Common myeloid progenitor, CD34-positive (primary cell): ENCODE measurements at regions not wholly inside any gene's neighbourhood (a gene's known extent, or its start where the extent isn't known, plus 50 kb on each side); places are given as distances from the start of the nearest gene placed in this dataset.
"Not testable (repeated sequence)": the region's sequence is repeated elsewhere in the genome, so short reads cannot be mapped to it uniquely, and the experiment has no call there.

ENCODE experiments used
- CTCF ChIA-PET: fragments of 350-600 bp; sonication (Branson Sonifier 250); formaldehyde crosslinking; loops from one replicate; lab custom pipeline; 2021; ENCODE audit warnings: antibody characterized with exemption; lab: Charles Lee
- POLR2A ChIA-PET: fragments of 350-600 bp; sonication (Branson Sonifier 250); formaldehyde crosslinking; loops from one replicate; lab custom pipeline; 2021; ENCODE audit warnings: antibody characterized with exemption; lab: Charles Lee
- DNase-seq, 3 donors: peaks; one replicate each; pipeline versions ENCODE4 v3.0.0 to v3.0.0-alpha.2; 2013
- H3K27ac ChIP-seq, 2 experiments: 1 replicate in 1 of 2; 2 replicates in 1 of 2; pipeline ENCODE4 v1.7.0; 2013; ENCODE audit warnings: inconsistent platforms in 2 of 2, low read length in 2 of 2, mild to moderate bottlenecking in 2 of 2, low read depth in 1 of 2, moderate library complexity in 1 of 2; ENCODE audit not compliant: severe bottlenecking in 2 of 2, insufficient read depth in 1 of 2, poor library complexity in 1 of 2
- H3K27me3 ChIP-seq, 5 experiments: replicated peaks in 2 of 5; 1 replicate in 3 of 5; 2 replicates in 2 of 5; pipeline versions ENCODE4 v1.6.1 to v1.7.0; 2013; ENCODE audit warnings: low read length in 4 of 5, mild to moderate bottlenecking in 2 of 5, moderate library complexity in 2 of 5, inconsistent platforms in 1 of 5; ENCODE audit not compliant: insufficient read depth in 5 of 5, control insufficient read depth in 4 of 5
- H3K36me3 ChIP-seq, 4 experiments: 1 replicate in 2 of 4; 2 replicates in 2 of 4; pipeline versions ENCODE4 v1.6.1 to v1.7.0; 2013; ENCODE audit warnings: low read length in 3 of 4, control low read depth in 1 of 4, mild to moderate bottlenecking in 1 of 4; ENCODE audit not compliant: control insufficient read depth in 4 of 4, insufficient read depth in 4 of 4
- H3K4me1 ChIP-seq, 4 experiments: 1 replicate in 3 of 4; 2 replicates in 1 of 4; pipeline versions ENCODE4 v1.6.1 to v1.7.1; 2013; ENCODE audit warnings: low read length in 3 of 4, mild to moderate bottlenecking in 3 of 4, control low read depth in 1 of 4, inconsistent platforms in 1 of 4, moderate library complexity in 1 of 4; ENCODE audit not compliant: control insufficient read depth in 4 of 4, insufficient read depth in 4 of 4; ENCODE audit errors: control extremely low read depth in 1 of 4
- H3K4me3 ChIP-seq, 7 experiments: 1 replicate in 4 of 7; 2 replicates in 3 of 7; pipeline versions ENCODE4 v1.5.1 to v1.7.0; 2013; ENCODE audit warnings: mild to moderate bottlenecking in 7 of 7, low read length in 6 of 7, moderate library complexity in 6 of 7, inconsistent platforms in 2 of 7, low read depth in 2 of 7, control low read depth in 1 of 7; ENCODE audit not compliant: insufficient read depth in 4 of 7, control insufficient read depth in 1 of 7; ENCODE audit errors: extremely low read depth in 1 of 7
- H3K9me3 ChIP-seq, 5 experiments: 1 replicate in 4 of 5; 2 replicates in 1 of 5; pipeline versions ENCODE4 v1.6.1 to v1.7.1; 2013; ENCODE audit warnings: low read length in 4 of 5, mild to moderate bottlenecking in 2 of 5, inconsistent platforms in 1 of 5, low read depth in 1 of 5, moderate library complexity in 1 of 5; ENCODE audit not compliant: control insufficient read depth in 4 of 5, insufficient read depth in 2 of 5; ENCODE audit errors: control extremely low read depth in 1 of 5
- whole genome bisulfite sequencing: methylation state at CpG from one replicate; pipeline ENCODE4 v1.1.5; 2013; ENCODE audit not compliant: insufficient coverage; 5-methylcytosine and 5-hydroxymethylcytosine counted together

DNA sequence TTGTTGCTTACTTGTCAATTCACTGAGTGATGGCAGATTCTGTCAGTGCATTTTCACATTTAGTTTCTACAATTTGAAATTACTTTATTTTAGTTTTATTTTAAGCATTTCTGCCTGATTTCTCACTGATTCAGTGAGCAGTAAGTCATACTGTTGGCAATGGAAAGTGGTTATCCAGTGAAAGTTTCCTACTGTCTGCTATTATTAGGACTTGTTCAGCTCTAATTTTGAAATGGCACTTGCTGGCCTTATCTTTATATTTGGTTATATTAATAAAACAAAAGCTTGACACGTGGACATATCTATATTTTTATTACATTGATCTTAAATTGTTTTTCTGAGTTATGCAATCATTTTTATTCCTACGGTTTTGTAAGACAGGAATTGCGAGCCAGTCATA, 871.8 kb upstream of the SLC35B3 start:
- H3K9me3 ChIP-seq: peaks cover 0 to 2% (median 0%) of the 10 kb centered on the region in 5 experiments
- H3K4me3 ChIP-seq: no peak overlapping the region
- H3K4me1 ChIP-seq: no peaks in the 10 kb centered on the region
- H3K36me3 ChIP-seq: no peaks in the 10 kb centered on the region
- WGBS: no CpG with 5 or more reads among the region's 3 CpGs
- ChIA-PET CTCF (interaction anchor here (1.3 kb wide), 1 partner anchor 9 kb away, joined by 3 read pairs; no protein-coding TSS in a partner anchor), POLR2A (no interaction called here)
- no peak overlapping the region for H3K27ac ChIP-seq
- no peaks in the 10 kb centered on the region for H3K27me3 ChIP-seq
- DNase-seq: no peak

DNA sequence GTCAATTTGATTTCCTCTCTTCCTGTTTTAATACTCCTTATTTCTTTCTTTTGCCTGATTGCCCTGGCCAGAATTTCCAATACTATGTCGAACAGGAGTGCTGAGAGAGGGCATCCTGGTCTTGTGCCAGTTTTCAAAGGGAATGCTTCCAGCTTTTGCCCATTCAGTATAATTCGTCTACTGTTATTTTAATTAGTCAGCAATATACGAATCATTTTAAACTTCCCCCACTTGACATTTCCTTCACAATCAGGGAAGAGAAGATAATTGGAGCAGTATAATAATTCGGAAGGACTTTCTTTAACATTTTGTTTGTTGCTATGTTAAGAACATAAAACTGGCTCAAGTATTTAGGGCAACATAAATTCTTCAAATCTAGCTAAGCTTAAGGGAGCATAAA, 860.3 kb upstream of the SLC35B3 start:
- peaks cover 0 to 2% (median 0%) of the 10 kb centered on the region in 5 experiments for H3K9me3 ChIP-seq
- no peak for DNase-seq

GRCh38 chr6:9292975-9293374, 857.6 kb upstream of the SLC35B3 start:
- H3K27ac ChIP-seq: no peak overlapping the region
- H3K9me3 ChIP-seq: peaks cover 0 to 2% (median 0%) of the 10 kb centered on the region in 5 experiments
- no peak for DNase-seq
- POLR2A ChIA-PET: interaction anchor here (0.6 kb wide), 1 partner anchor 21 kb away, joined by 3 read pairs; no protein-coding TSS in a partner anchor
- CTCF ChIA-PET: no interaction called here
- H3K4me1 ChIP-seq: no peaks in the 10 kb centered on the region
- no peak overlapping the region for H3K4me3 ChIP-seq
- no peaks in the 10 kb centered on the region for H3K36me3 ChIP-seq
- 78% methylated on average over 3 of the region's 3 CpGs for WGBS
- no peaks in the 10 kb centered on the region for H3K27me3 ChIP-seq

More for the DNA sequence above, 860.3 kb upstream of the SLC35B3 start:
- no peak overlapping the region for H3K4me3 ChIP-seq
- no peaks in the 10 kb centered on the region for H3K36me3 ChIP-seq
- H3K27ac ChIP-seq: no peak overlapping the region
- CTCF ChIA-PET: no interaction called here
- POLR2A ChIA-PET: no interaction called here
- no CpG with 5 or more reads among the region's 4 CpGs for WGBS
- H3K4me1 ChIP-seq: no peaks in the 10 kb centered on the region
- no peaks in the 10 kb centered on the region for H3K27me3 ChIP-seq

DNA sequence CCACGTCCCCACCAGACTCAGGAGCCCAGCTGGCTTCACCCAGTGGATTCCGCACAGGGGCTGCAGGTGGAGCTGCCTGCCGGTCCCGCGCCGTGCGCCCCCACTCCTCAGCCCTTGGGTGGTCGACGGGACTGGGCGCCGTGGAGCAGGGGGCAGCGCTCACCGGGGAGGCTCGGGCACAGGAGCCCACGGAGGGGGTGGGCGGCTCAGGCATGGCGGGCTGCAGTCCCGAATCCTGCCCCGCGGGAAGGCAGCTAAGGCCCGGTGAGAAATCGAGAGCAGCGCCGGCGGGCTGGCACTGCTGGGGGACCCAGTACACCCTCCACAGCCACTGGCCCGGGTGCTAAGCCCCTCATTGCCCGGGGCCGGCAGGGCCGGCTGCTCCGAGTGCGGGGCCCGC, 855.0 kb upstream of the SLC35B3 start:
- CTCF ChIA-PET, DNase-seq: not testable (repeated sequence)
- WGBS: 96% methylated on average over 12 of the region's 32 CpGs

DNA sequence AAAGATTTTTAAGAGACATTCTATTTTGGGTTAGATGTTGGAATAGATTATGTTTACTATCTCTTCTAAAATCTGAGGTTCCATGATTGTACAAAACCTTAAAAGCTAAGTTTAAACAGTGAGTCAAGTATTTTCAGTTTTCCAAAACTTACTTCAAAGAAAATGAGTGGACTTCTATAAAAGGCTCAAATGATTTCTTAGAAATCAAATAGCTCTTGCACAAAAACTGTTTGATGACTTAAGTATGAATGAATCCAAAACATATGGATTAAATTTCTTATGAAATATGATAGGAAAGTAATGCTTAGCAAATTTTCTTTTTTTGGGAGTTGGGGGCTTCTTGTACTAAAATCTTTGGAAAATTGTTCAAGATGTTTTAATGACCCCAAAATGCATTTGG, 837.3 kb upstream of the SLC35B3 start:
- no peak overlapping the region for H3K4me3 ChIP-seq
- no peak for DNase-seq
- no peaks in the 10 kb centered on the region for H3K36me3 ChIP-seq
- H3K9me3 ChIP-seq: peaks cover 0 to 8% (median 0%) of the 10 kb centered on the region in 5 experiments
- H3K27me3 ChIP-seq: no peaks in the 10 kb centered on the region
- no peak overlapping the region for H3K27ac ChIP-seq
- CTCF ChIA-PET: no interaction called here
- POLR2A ChIA-PET: no interaction called here
- H3K4me1 ChIP-seq: no peaks in the 10 kb centered on the region

More for the DNA sequence above, 855.0 kb upstream of the SLC35B3 start:
- H3K36me3 ChIP-seq, H3K4me1 ChIP-seq, H3K9me3 ChIP-seq, H3K4me3 ChIP-seq, POLR2A ChIA-PET, H3K27me3 ChIP-seq, H3K27ac ChIP-seq: not testable (repeated sequence)

DNA sequence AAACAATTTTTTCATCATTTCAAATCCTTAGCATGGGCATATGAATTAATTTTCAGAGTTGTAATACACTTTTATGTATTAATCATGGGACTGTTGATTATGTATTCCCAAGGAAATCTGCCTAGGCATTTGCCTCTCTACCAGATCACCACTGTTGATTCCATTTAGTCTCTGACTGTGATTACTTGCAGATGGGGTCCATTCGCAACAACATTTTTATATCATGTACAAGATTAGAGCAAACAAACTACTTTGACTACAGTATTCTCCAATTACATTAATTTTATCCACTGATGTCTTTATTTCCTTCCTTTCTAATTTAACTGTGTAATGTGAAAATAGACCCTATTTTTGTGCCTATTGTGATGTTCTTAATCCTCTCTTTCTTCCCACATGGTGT, 831.4 kb upstream of the SLC35B3 start:
- Histone ChIP-seq H3K27me3 (no peaks in the 10 kb centered on the region), H3K27ac (no peak overlapping the region), H3K4me1 (no peaks in the 10 kb centered on the region), H3K36me3 (no peaks in the 10 kb centered on the region), H3K4me3 (no peak overlapping the region), H3K9me3 (no peaks in the 10 kb centered on the region)
- DNase-seq: no peak
- ChIA-PET POLR2A (no interaction called here), CTCF (no interaction called here)
- WGBS: no CpG with 5 or more reads among the region's 1 CpG

DNA sequence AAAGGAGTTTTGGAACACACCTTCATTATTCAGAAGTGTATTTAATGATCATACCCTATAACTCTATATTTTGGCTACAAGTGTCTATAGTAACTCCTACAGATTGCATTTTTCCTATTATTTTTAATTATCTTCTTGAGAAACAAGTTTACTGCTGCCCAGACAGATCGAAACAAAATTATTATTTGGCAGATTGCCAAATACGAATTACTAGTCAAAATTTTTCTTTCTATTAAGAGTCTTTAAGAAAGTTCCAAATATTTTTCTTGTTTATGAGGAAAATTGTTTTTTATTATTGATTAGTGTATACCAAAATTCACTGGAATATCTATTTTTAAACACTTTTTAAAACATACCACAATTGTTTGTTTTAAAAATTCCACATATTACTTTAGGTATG, 821.9 kb upstream of the SLC35B3 start:
- H3K27me3 ChIP-seq: peaks cover 0 to 2% (median 0%) of the 10 kb centered on the region in 5 experiments
- H3K36me3 ChIP-seq: no peaks in the 10 kb centered on the region
- POLR2A ChIA-PET: no interaction called here
- no CpG with 5 or more reads among the region's 2 CpGs for WGBS
- no peak for DNase-seq
- CTCF ChIA-PET: no interaction called here
- H3K27ac ChIP-seq: no peak overlapping the region
- H3K4me1 ChIP-seq: no peaks in the 10 kb centered on the region
- H3K4me3 ChIP-seq: no peak overlapping the region
- peaks cover 0 to 6% (median 3%) of the 10 kb centered on the region in 5 experiments for H3K9me3 ChIP-seq
